Heart left ventricle (tissue), 16 donors: ENCODE measurements at regions not wholly inside any gene's neighbourhood (a gene's known extent, or its start where the extent isn't known, plus 50 kb on each side); places are given as distances from the start of the nearest gene placed in this dataset.

Source experiments
- ATAC-seq, 4 donors: fragments of 200-7000 bp; cut with Tn5 transposase; one replicate each; pipeline ENCODE4 v1.9.1; 2020 to 2022; ENCODE audit warnings: moderate library complexity in 4 of 4, mild to moderate bottlenecking in 3 of 4, moderate number of reproducible peaks in 1 of 4
- DNase-seq, 5 donors: peaks; one replicate each; pipeline ENCODE4 v3.0.0-alpha.2; 2020
- H3K27ac ChIP-seq, 12 donors: fragments of 200-600 bp; sonication (generic) in 4 of 12; one replicate each; pipeline versions ENCODE4 v1.5.0 to v1.8.0; 2016 to 2022; ENCODE audit warnings: mild to moderate bottlenecking in 2 of 12
- H3K27me3 ChIP-seq, 9 donors: fragments of 200-600 bp; sonication (generic) in 2 of 9; one replicate each; pipeline versions ENCODE4 v1.5.1 to v1.8.0; 2016 to 2022; ENCODE audit warnings: mild to moderate bottlenecking in 3 of 9
- H3K36me3 ChIP-seq, 9 donors: fragments of 200-600 bp; sonication (generic) in 2 of 9; one replicate each; pipeline versions ENCODE4 v1.5.0 to v1.8.0; 2018 to 2022; ENCODE audit warnings: mild to moderate bottlenecking in 2 of 9
- H3K4me1 ChIP-seq, 12 donors: fragments of 200-600 bp; sonication (generic) in 4 of 12; one replicate each; pipeline versions ENCODE4 v1.5.0 to v1.8.0; 2016 to 2022; ENCODE audit warnings: mild to moderate bottlenecking in 3 of 12
- H3K4me3 ChIP-seq, 12 donors: fragments of 200-600 bp; sonication (generic) in 4 of 12; one replicate each; pipeline versions ENCODE4 v1.5.0 to v1.8.0; 2017 to 2022; ENCODE audit warnings: mild to moderate bottlenecking in 9 of 12, moderate library complexity in 4 of 12
- H3K9me3 ChIP-seq, 12 donors: fragments of 200-600 bp; sonication (generic) in 4 of 12; one replicate each; pipeline versions ENCODE4 v1.5.0 to v1.8.0; 2016 to 2022; ENCODE audit warnings: mild to moderate bottlenecking in 1 of 12
- POLR2A ChIP-seq, 2 donors: fragments of 450-650 bp; IDR thresholded peaks; one replicate each; pipeline ENCODE4 v1.6.1; 2017; ENCODE audit warnings: antibody characterized with exemption in 2 of 2, mild to moderate bottlenecking in 2 of 2, moderate library complexity in 2 of 2
- WGBS, 4 donors: extraction: QIAGEN DNeasy Blood & Tissue Kit in 2 of 4; methylation state at CpG; one replicate each; pipeline versions ENCODE4 v1.1.5 to v1.1.7; 2013 to 2018; 5-methylcytosine and 5-hydroxymethylcytosine counted together
- intact Hi-C, 10 donors: fragments of 100-400 bp; cut with DNase I; formaldehyde crosslinking; loops; one replicate each; pipeline versions ENCODE4 v1.11.1 to v1.14.2; 2022
- TF ChIP-seq, protein P1 (sequence below), 12 donors: fragments of 200-600 bp; sonication (generic) in 4 of 12; IDR thresholded peaks; one replicate each; pipeline versions ENCODE4 v1.5.0 to v1.8.0; 2018 to 2022; ENCODE audit warnings: antibody characterized with exemption in 12 of 12, mild to moderate bottlenecking in 5 of 12
- donor health status: ischemic (EF 13 %, LVEDD 7.1; RV severe dilation, severe dysfunction).
- donor health status: healthy with polysubstance abuse.
- donor health status: DM: no; HTN: yes; CAD: no.
- donor health status: DM: no; HTN: no; CAD: no.
- donor health status: ischemic (EF 25% LVEDD 6.9; RV normal size, moderate dysfunction).
- donor health status: ischemic (EF 25% LVEDD 5.7; RV mildly dilated, moderate dysfunction).
- donor health status: healthy.
- donor health status: DM: yes; HTN: yes; CAD: no.
- donor health status: ischemic (EF 35%, LVEDD 5.7; RV mildly dilated, moderate dysfunction).
- donor health status: nonischemic (EF 11% LVEDD 7.7; RV severe dilation, severe dysfunction).
- donor health status: DM: yes; HTN: yes; CAD: no.
- donor health status: PGD.
- donor health status: ischemic (EF 29% LVEDD 5.4; RV normal size, mild dysfunction).
- donor health status: nonischemic (EF 23%, LVEDD 6.1; RV moderate dilation, normal function).

DNA sequence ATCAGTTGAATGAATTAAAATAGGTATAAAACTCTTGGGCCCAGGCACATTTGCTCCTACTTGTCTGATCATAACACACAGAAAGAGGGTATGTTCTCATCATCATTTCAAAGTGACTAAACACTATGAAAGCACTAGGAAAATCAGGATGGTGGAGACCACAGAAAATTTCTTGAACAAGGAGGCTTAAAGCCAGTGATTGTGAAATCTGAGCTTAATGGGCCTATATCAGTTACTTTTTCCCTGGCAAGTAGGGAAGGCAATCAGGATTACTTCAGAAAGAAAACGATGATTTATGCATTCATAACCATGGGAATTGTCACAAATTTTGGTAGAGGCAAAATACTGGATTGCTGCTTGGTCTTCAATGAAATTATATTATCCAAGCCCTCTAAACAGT is 434.4 kb upstream of the CNTN4 start:
- TF ChIP-seq POLR2A (IDR thresholded peaks at IDR 0.05), result no peak
- TF ChIP-seq, protein P1, sequence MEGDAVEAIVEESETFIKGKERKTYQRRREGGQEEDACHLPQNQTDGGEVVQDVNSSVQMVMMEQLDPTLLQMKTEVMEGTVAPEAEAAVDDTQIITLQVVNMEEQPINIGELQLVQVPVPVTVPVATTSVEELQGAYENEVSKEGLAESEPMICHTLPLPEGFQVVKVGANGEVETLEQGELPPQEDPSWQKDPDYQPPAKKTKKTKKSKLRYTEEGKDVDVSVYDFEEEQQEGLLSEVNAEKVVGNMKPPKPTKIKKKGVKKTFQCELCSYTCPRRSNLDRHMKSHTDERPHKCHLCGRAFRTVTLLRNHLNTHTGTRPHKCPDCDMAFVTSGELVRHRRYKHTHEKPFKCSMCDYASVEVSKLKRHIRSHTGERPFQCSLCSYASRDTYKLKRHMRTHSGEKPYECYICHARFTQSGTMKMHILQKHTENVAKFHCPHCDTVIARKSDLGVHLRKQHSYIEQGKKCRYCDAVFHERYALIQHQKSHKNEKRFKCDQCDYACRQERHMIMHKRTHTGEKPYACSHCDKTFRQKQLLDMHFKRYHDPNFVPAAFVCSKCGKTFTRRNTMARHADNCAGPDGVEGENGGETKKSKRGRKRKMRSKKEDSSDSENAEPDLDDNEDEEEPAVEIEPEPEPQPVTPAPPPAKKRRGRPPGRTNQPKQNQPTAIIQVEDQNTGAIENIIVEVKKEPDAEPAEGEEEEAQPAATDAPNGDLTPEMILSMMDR (IDR thresholded peaks at IDR 0.05), result no peak
- H3K36me3 ChIP-seq, result no peaks in the 10 kb centered on the region
- ATAC-seq (no peak), DNase-seq (no peak)
- H3K4me1 ChIP-seq, result no peaks in the 10 kb centered on the region
- no peaks in the 10 kb centered on the region for H3K27me3 ChIP-seq
- H3K27ac ChIP-seq, result no peak overlapping the region
- intact Hi-C loops, result no loop called here
- WGBS, 4 donors, result 61 to 72% (median 63%) methylated on average over 1 of the region's 1 CpG
- peaks cover 0 to 5% (median 0%) of the 10 kb centered on the region in 12 donors for H3K9me3 ChIP-seq
- H3K4me3 ChIP-seq, result no peak overlapping the region

DNA sequence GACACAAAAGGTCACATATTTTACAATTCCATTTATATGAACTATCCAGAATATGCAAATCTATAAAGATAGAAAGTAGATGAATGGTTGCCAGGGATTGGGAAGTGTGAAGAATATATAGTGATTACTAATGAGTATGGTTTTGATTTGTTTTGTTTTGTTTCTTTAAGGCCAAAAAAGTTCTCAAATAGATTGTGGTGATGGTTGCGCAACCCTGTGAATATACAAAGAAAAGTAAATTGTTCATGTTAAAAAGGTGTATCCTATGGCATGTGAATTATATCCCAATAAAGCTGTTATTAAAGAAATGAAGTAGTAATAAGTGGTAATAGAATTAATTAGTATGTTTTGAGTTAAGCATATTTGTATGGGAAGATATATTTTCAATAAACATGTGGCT is 431.8 kb upstream of the CNTN4 start:
- Histone ChIP-seq H3K4me3 (no peak overlapping the region), H3K27ac (no peak overlapping the region), H3K36me3 (no peaks in the 10 kb centered on the region), H3K4me1 (no peaks in the 10 kb centered on the region), H3K9me3 (peaks cover 0 to 5% (median 0%) of the 10 kb centered on the region in 12 donors), H3K27me3 (no peaks in the 10 kb centered on the region)
- TF ChIP-seq, protein P1 (IDR thresholded peaks at IDR 0.05), result no peak
- no peak for TF ChIP-seq POLR2A (IDR thresholded peaks at IDR 0.05)
- no peak for ATAC-seq
- WGBS, 4 donors, result 95 to 100% (median 96%) methylated on average over 1 of the region's 1 CpG
- intact Hi-C loops, result no loop called here
- no peak for DNase-seq

DNA sequence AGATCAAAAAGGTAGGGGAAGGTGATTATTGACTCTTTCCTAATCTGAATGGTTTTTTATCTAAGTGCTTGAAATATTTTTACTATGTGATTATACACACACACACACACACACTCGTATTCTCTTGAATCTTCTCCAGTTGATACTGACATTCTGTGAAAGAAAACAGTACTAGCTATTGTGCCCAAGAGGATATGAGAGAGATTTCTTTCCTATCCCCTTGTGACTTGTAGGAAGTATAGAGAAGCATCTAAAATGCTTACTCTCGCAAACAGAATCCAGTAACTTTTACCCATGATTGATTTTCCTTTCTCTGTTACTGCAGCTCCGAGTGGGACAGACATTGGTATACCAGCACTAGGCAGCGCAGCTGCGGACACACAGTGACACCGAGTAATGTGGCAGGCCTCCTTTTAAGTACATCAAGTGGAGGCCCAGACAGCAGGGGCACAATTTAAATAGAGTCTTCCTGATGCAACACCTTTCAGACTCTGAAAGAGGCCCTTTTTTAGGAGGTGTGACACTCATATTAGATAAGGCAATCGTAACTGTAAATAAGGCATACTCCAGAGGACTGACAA is 421.0 kb upstream of the CNTN4 start:
- ATAC-seq (no peak), DNase-seq (no peak)
- Histone ChIP-seq H3K4me3 (no peak overlapping the region), H3K27me3 (no peaks in the 10 kb centered on the region), H3K36me3 (no peaks in the 10 kb centered on the region), H3K27ac (no peak overlapping the region), H3K4me1 (no peaks in the 10 kb centered on the region), H3K9me3 (peaks cover 0 to 5% (median 0%) of the 10 kb centered on the region in 12 donors)
- intact Hi-C loops, result no loop called here
- WGBS, 4 donors, result 21 to 41% (median 32%) methylated on average over 7 of the region's 7 CpGs
- TF ChIP-seq, protein P1 (IDR thresholded peaks at IDR 0.05), result no peak
- TF ChIP-seq POLR2A (IDR thresholded peaks at IDR 0.05), result no peak

DNA sequence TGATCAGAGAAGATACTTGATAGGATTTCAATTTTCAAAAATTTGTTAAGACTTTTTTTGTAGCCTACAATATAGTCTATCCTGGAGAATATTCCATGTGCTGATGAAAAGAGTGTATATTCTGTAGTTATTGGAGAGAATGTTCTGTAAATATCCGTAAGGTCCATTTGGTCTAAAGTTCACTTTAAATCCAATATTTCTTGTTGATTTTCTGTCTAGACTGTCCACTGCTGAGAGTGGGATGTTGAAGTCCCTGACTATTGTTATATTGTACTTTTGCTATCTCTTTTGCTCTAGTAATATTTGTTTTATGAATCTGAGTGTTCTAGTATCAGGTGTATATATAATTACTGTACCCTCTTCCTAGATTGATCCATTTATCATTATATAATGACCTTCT is 406.2 kb upstream of the CNTN4 start:
- Histone ChIP-seq H3K9me3 (peaks cover 0 to 6% (median 0%) of the 10 kb centered on the region in 12 donors), H3K27me3 (no peaks in the 10 kb centered on the region), H3K4me3 (no peak overlapping the region), H3K27ac (no peak overlapping the region), H3K4me1 (no peaks in the 10 kb centered on the region), H3K36me3 (no peaks in the 10 kb centered on the region)
- intact Hi-C loops, result no loop called here
- 83 to 93% (median 88%) methylated on average over 1 of the region's 1 CpG for WGBS, 4 donors
- TF ChIP-seq, protein P1 (IDR thresholded peaks at IDR 0.05), result no peak
- TF ChIP-seq POLR2A (IDR thresholded peaks at IDR 0.05), result no peak
- DNase-seq (no peak), ATAC-seq (no peak)
